ENCODE measurements at regions not wholly inside any gene's neighbourhood (a gene's known extent, or its start where the extent isn't known, plus 50 kb on each side); places are given as distances from the start of the nearest gene placed in this dataset.

DNA sequence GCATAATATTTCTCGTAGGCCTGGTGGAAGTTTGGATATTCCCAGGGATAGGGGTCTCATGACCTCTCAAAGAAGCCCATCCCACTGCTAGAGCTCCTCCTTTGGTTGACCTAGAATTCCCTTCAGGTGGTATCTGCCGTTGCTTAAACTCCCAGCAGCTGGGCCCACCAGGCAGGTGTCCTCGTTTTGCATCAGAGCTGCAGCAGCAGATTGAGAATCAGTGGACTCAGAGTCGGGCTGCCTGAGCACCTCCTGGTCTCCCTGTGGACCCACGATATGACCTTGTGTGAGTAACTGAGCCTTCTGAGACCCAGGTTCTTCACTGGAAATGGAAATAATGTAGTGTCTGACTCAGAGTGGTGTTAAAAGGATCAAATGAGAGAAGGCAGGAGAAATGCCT is 132.7 kb downstream of the PAPOLA start:
- Histone ChIP-seq H4K20me1 (ENCODE audit: insufficient read depth) (no peaks in the 10 kb centered on the region), H3K4me2 (ENCODE audit: low read length) (no peak overlapping the region), H3K4me3 (replicated peaks in 1 of 2; ENCODE audit: low read depth in 1 of 2, low read length in 2 of 2) (no peak overlapping the region), H3K9me2 (ENCODE audit: insufficient read depth) (no peaks in the 10 kb centered on the region), H3K27ac (ENCODE audit: low read depth, low read length) (no peak overlapping the region), H3K9ac (ENCODE audit: low read length) (no peak overlapping the region), H3K9me3 (ENCODE audit: control insufficient read depth in 1 of 2, insufficient read depth in 1 of 2, low read depth in 1 of 2, low read length in 2 of 2) (no peaks in the 10 kb centered on the region), H3K36me3 (ENCODE audit: control insufficient read depth in 1 of 2, insufficient read depth in 2 of 2, low read length in 2 of 2) (no peaks in the 10 kb centered on the region), H3K79me2 (ENCODE audit: insufficient read depth, low read length) (no peaks in the 10 kb centered on the region), H3K27me3 (ENCODE audit: insufficient read depth, low read length) (no peaks in the 10 kb centered on the region), H3K4me1 (ENCODE audit: control insufficient read depth in 1 of 2, insufficient read depth in 2 of 2, low read length in 2 of 2) (no peaks in the 10 kb centered on the region; a peak in 1 of 4 replicates), H2AFZ (ENCODE audit: low read depth, low read length, poor library complexity, severe bottlenecking) (no peak overlapping the region)
- no peak for TF ChIP-seq SRF (IDR thresholded peaks at IDR 0.05; ENCODE audit: low read depth)
- TF ChIP-seq, protein P1, sequence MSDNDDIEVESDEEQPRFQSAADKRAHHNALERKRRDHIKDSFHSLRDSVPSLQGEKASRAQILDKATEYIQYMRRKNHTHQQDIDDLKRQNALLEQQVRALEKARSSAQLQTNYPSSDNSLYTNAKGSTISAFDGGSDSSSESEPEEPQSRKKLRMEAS (IDR thresholded peaks at IDR 0.05): no peak
- TF ChIP-seq TCF7L2 (IDR thresholded peaks at IDR 0.05; ENCODE audit: borderline replicate concordance, extremely low read depth, insufficient read depth, insufficient read length): no peak
- no peak for TF ChIP-seq JUND (IDR thresholded peaks at IDR 0.05)
- TF ChIP-seq EZH2phosphoT487 (IDR thresholded peaks at IDR 0.05; ENCODE audit: borderline replicate concordance): no peak
- TF ChIP-seq EZH2 (IDR thresholded peaks at IDR 0.05): no peak
- no peak for TF ChIP-seq RAD21 (IDR thresholded peaks at IDR 0.05; ENCODE audit: low read depth)
- TF ChIP-seq, protein P2, sequence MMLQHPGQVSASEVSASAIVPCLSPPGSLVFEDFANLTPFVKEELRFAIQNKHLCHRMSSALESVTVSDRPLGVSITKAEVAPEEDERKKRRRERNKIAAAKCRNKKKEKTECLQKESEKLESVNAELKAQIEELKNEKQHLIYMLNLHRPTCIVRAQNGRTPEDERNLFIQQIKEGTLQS (IDR thresholded peaks at IDR 0.05): no peak
- TF ChIP-seq SIN3A (IDR thresholded peaks at IDR 0.05; ENCODE audit: low read depth): no peak
- no peak for TF ChIP-seq REST (IDR thresholded peaks at IDR 0.05; ENCODE audit: low read depth)
- TF ChIP-seq ZFX (IDR thresholded peaks at IDR 0.05): no peak
- no peak for TF ChIP-seq POLR2A (IDR thresholded peaks at IDR 0.05; ENCODE audit: borderline replicate concordance, extremely low read depth, insufficient read depth, insufficient read length)
- ATAC-seq (no peak), DNase-seq (ENCODE audit: low read depth, low spot score) (no peak)
- ChIA-PET POLR2A (no interaction called here), RAD21 (ENCODE audit: low non-redundant PET in 1 of 2, low total read pairs in 2 of 2, uncharacterized antibody in 2 of 2, unreplicated experiment in 2 of 2) (no interaction called here), CTCF (no interaction called here)
- intact Hi-C loops (cut with micrococcal nuclease): no loop called here
- no TSS peak for BruUV-seq (replicated peaks)
